ENCODE measurements at regions not wholly inside any gene's neighbourhood (a gene's known extent, or its start where the extent isn't known, plus 50 kb on each side); places are given as distances from the start of the nearest gene placed in this dataset.

DNA sequence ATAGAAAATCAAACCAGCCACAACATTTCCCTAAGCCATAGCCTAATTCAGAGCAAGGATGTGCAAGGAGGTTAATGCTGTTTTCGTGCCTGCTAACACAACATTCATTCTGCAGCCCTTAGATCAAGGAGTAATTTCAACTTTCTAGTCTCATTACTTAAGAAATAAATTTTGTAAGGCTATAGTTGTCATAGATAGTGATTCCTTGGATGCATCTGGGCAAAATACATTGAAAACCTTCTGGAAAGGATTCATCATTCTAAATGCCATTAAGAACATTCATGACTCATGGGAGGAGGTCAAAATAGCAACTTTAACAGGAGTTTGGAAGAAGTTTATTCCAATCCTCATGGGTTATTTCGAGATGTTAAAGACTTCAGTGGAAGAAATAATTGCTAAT is 283.2 kb downstream of the RPAP3 start:
- TF ChIP-seq, protein P1, sequence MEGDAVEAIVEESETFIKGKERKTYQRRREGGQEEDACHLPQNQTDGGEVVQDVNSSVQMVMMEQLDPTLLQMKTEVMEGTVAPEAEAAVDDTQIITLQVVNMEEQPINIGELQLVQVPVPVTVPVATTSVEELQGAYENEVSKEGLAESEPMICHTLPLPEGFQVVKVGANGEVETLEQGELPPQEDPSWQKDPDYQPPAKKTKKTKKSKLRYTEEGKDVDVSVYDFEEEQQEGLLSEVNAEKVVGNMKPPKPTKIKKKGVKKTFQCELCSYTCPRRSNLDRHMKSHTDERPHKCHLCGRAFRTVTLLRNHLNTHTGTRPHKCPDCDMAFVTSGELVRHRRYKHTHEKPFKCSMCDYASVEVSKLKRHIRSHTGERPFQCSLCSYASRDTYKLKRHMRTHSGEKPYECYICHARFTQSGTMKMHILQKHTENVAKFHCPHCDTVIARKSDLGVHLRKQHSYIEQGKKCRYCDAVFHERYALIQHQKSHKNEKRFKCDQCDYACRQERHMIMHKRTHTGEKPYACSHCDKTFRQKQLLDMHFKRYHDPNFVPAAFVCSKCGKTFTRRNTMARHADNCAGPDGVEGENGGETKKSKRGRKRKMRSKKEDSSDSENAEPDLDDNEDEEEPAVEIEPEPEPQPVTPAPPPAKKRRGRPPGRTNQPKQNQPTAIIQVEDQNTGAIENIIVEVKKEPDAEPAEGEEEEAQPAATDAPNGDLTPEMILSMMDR (IDR thresholded peaks at IDR 0.05) = no peak
- no peak for TF ChIP-seq POLR2A (IDR thresholded peaks at IDR 0.05)
